ENCODE measurements at regions not wholly inside any gene's neighbourhood (a gene's known extent, or its start where the extent isn't known, plus 50 kb on each side); places are given as distances from the start of the nearest gene placed in this dataset.
"Not testable (repeated sequence)": the region's sequence is repeated elsewhere in the genome, so short reads cannot be mapped to it uniquely, and the experiment has no call there.

GRCh38 chr3:170814822-170815221 lies 55.2 kb downstream of the RPL22L1 start:
- no peak for DNase-seq

GRCh38 chr3:170813266-170813665 lies 56.7 kb downstream of the RPL22L1 start:
- no peak for DNase-seq

- peak; percentile 89 for DNase-seq
These were observed 57.9 kb downstream of the RPL22L1 start for GRCh38 chr3:170811928-170812591.

GRCh38 chr3:170811515-170811914 lies 58.5 kb downstream of the RPL22L1 start:
- DNase-seq: no peak

DNA sequence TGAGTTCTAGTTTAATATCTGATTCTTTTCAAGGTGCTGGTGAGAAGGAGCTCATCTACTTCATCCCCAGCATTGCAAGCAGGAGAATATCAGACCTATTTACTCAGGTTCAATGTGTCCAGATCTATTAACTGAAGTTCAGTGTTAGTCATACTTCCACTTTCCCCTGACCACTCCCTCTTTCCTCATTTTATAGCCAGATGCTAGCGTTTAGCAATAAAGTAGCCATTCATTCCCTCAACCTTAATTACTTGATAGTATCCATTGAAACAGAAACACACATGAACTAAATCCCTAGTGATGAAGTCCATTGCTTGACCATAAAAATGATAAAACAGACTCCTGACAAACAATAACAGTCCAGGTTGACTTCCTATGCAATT lies 60.0 kb downstream of the RPL22L1 start:
- DNase-seq: no peak

DNA sequence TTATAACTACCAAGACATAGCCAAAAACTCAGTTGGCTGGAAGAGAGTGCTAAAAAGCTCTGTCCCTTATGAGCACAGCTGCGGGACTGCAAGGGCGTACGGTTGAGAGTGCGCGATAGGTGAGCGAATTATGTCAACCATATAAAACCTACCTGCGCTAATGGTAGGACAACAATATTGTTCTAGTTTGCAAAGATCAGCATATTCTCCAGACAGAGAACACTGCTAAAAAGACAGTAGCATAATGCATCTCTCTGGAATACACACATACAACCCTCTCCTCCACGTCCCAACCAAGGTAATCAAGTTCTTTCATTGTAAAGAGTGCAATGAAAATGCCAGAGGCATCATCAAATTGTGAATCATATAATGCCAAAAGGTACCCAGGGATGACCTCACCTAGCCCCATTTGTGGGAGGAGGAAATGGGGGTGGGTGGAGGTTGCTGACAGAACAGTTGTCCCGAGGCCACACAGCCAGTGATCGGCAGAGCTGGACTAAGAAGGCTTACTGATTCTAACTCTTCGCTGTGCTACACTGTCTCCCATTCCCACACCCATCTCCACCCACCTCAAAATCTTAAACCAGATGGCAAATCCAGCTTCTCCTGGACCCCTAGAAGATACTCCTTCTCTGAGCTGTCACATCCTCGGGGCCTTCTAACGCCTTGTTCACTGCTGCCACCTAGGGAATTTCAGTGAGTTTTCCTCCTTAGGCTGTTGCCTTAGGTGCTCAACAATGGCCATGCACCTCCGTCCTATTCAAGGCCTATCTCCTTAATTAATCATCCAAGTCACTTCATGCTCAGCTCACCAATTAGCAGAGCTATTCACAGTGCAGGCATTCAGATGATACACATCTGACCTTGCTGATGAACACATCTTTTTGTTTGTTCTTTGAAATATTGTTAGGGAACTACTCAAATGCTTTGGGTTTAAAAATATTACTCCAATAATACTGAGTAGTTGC lies 60.7 kb downstream of the RPL22L1 start:
- peak; percentile 65 for DNase-seq

GRCh38 chr3:170808041-170808440 lies 62.0 kb downstream of the RPL22L1 start:
- no peak for DNase-seq

- DNase-seq: no peak
These were observed 63.3 kb downstream of the RPL22L1 start for GRCh38 chr3:170806676-170807075.

GRCh38 chr3:170806141-170806540 lies 63.9 kb downstream of the RPL22L1 start:
- no peak for DNase-seq

GRCh38 chr3:170805296-170805695 lies 64.7 kb downstream of the RPL22L1 start:
- not testable (repeated sequence) for DNase-seq

DNA sequence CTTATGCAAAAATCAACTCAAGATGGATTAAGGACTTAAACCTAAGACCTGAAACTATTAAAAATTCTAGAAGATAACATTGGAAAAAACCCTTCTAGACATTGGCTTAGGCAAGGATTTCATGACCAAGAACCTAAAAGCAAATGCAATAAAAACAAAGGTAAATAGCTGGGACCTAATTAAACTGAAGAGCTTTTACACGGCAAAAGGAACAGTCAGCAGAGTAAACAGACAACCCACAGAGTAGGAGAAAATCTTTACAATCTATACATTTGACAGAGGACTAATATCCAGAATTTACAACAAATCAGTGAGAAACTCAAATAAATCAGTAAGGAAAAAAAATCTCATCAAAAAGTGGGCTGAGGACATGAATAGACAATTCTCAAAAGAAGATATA lies 65.4 kb downstream of the RPL22L1 start:
- DNase-seq: not testable (repeated sequence)

- DNase-seq: no peak
These were observed 65.9 kb downstream of the RPL22L1 start for GRCh38 chr3:170804078-170804477.

GRCh38 chr3:170802164-170803151 lies 67.5 kb downstream of the RPL22L1 start:
- DNase-seq: peak; percentile 60

- no peak for DNase-seq
These were observed 68.4 kb downstream of the RPL22L1 start for GRCh38 chr3:170801597-170801996.

GRCh38 chr3:170800275-170800674 lies 69.7 kb downstream of the RPL22L1 start:
- not testable (repeated sequence) for DNase-seq

DNA sequence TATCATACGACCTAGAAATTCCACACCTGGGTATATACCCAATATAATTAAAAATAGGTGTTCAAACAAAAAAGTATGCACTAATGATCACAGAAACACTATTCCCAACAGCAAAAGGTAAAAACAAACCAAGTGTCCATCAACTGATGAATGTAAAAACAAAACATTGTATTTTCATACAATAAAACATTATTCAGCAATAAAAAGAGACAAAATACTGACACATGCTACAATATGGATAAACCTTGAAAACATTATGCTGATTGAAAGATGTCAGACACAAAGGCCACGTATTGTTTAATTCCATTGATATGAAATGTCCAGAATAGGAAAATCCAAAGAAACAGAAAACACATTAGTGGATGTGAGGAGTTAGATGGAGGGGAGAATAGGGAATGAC lies 71.0 kb downstream of the RPL22L1 start:
- no peak for DNase-seq

- no peak for DNase-seq
These were observed 72.3 kb downstream of the RPL22L1 start for GRCh38 chr3:170797685-170798084.

GRCh38 chr3:170792471-170792870 lies 77.5 kb downstream of the RPL22L1 start:
- DNase-seq: no peak

GRCh38 chr3:170790647-170791046 lies 79.3 kb downstream of the RPL22L1 start:
- DNase-seq: no peak

DNA sequence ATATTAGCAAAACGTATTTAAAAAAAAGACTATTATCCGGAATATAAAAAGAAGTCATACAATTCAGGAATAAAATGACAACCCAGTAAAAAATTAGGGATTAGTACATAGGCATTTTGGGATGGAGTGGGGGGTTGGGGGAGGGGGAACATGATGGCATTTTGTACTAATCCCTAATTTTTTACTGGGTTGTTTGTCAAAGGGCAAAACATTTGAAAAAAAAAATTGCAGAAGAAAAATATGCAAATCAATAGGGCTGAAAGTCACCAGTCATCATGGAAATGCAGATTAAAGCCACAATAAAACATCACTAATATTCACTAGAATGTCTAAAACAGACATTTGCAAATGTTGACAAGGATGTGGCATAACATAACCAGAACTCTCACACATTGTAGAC lies 82.5 kb downstream of the RPL22L1 start:
- DNase-seq: no peak

GRCh38 chr3:170785454-170785853 lies 84.5 kb downstream of the RPL22L1 start:
- no peak for DNase-seq

- DNase-seq: no peak
These were observed 85.6 kb downstream of the RPL22L1 start for GRCh38 chr3:170784406-170784805.
